Kidney epithelial cell (primary cell): ENCODE measurements at regions not wholly inside any gene's neighbourhood (a gene's known extent, or its start where the extent isn't known, plus 50 kb on each side); places are given as distances from the start of the nearest gene placed in this dataset.
A peak's percentile ranks its signal among the peaks of the same experiment; 100 is the strongest.
"Not testable (repeated sequence)": the region's sequence is repeated elsewhere in the genome, so short reads cannot be mapped to it uniquely, and the experiment has no call there.

Experiments used
- DNase-seq: peaks from one replicate; pipeline ENCODE4 v3.0.0-alpha.2; 2010; ENCODE audit warnings: low read depth
- H3K27me3 ChIP-seq: 2 replicates; pipeline ENCODE4 v1.6.0; 2011; ENCODE audit warnings: low read length; ENCODE audit not compliant: control insufficient read depth, insufficient read depth
- H3K36me3 ChIP-seq: 2 replicates; pipeline ENCODE4 v1.5.1; 2011; ENCODE audit warnings: low read length; ENCODE audit not compliant: control insufficient read depth, insufficient read depth
- H3K4me3 ChIP-seq: 2 replicates; pipeline ENCODE4 v1.5.1; 2011; ENCODE audit warnings: low read depth, mild to moderate bottlenecking, control low read depth, low read length
- CTCF ChIP-seq: IDR thresholded peaks from 2 replicates; pipeline ENCODE4 v1.5.1; 2011; ENCODE audit warnings: mild to moderate bottlenecking, moderate library complexity, low read length, control low read depth, inconsistent platforms; ENCODE audit not compliant: insufficient read depth, poor library complexity, severe bottlenecking

- no peaks in the 10 kb centered on the region for H3K27me3 ChIP-seq
- TF ChIP-seq CTCF: no peak
- DNase-seq: no peak
- H3K36me3 ChIP-seq: no peaks in the 10 kb centered on the region
- no peak overlapping the region for H3K4me3 ChIP-seq
These were observed 165.6 kb downstream of the USP31 start for GRCh38 chr16:22983614-22984013.

GRCh38 chr16:22980514-22980913 is 166.6 kb downstream of the HS3ST2 start:
- not testable (repeated sequence) for H3K4me3 ChIP-seq, DNase-seq, H3K27me3 ChIP-seq, H3K36me3 ChIP-seq

GRCh38 chr16:22979038-22979437 is 165.1 kb downstream of the HS3ST2 start:
- no peak for DNase-seq
- no peak overlapping the region for H3K4me3 ChIP-seq
- H3K36me3 ChIP-seq: no peaks in the 10 kb centered on the region
- no peak for TF ChIP-seq CTCF
- H3K27me3 ChIP-seq: no peaks in the 10 kb centered on the region

GRCh38 chr16:22977294-22977697 is 163.3 kb downstream of the HS3ST2 start:
- DNase-seq: no peak
- Histone ChIP-seq H3K4me3 (no peak overlapping the region), H3K27me3 (no peaks in the 10 kb centered on the region), H3K36me3 (no peaks in the 10 kb centered on the region)
- peak; percentile 10 for TF ChIP-seq CTCF

GRCh38 chr16:22973522-22973921 is 159.6 kb downstream of the HS3ST2 start:
- no peak overlapping the region for H3K4me3 ChIP-seq
- H3K36me3 ChIP-seq: no peaks in the 10 kb centered on the region
- H3K27me3 ChIP-seq: no peaks in the 10 kb centered on the region
- DNase-seq: no peak
- no peak for TF ChIP-seq CTCF

- no peaks in the 10 kb centered on the region for H3K27me3 ChIP-seq
- no peak for TF ChIP-seq CTCF
- no peak for DNase-seq
These were observed 157.5 kb downstream of the HS3ST2 start for GRCh38 chr16:22971346-22971924.

More at GRCh38 chr16:22971346-22971924, 157.5 kb downstream of the HS3ST2 start:
- no peaks in the 10 kb centered on the region for H3K36me3 ChIP-seq
- no peak overlapping the region for H3K4me3 ChIP-seq
